PFSK-1 (cell line): ENCODE measurements at regions not wholly inside any gene's neighbourhood (a gene's known extent, or its start where the extent isn't known, plus 50 kb on each side); places are given as distances from the start of the nearest gene placed in this dataset.

Experiments used
- FOXP2 ChIP-seq: optimal IDR thresholded peaks from 2 replicates; pipeline ENCODE3; 2011; ENCODE audit warnings: borderline replicate concordance, control low read depth, inconsistent platforms; ENCODE audit not compliant: insufficient read depth; ENCODE audit errors: extremely low read length, extremely low read depth
- POLR2AphosphoS5 ChIP-seq: IDR thresholded peaks from 2 replicates; pipeline ENCODE4 v1.6.1; 2012; ENCODE audit warnings: low read depth, mild to moderate bottlenecking, control low read depth, low read length, moderate library complexity
- SIN3A ChIP-seq: IDR thresholded peaks from 2 replicates; pipeline ENCODE4 v1.6.1; 2012; ENCODE audit warnings: mild to moderate bottlenecking, low read length, moderate library complexity, borderline replicate concordance; ENCODE audit not compliant: insufficient read depth
- TAF1 ChIP-seq: IDR thresholded peaks from 2 replicates; pipeline ENCODE4 v1.6.1; 2012; ENCODE audit warnings: low read length, control low read depth, borderline replicate concordance; ENCODE audit not compliant: insufficient read depth
- TF ChIP-seq, protein P1 (sequence below), 2 experiments: IDR thresholded peaks; 2 replicates each; pipeline versions ENCODE4 v1.6.1 to v1.8.0; 2011 to 2012; ENCODE audit warnings: low read depth in 2 of 2, low read length in 2 of 2, control low read depth in 1 of 2, inconsistent platforms in 1 of 2, mild to moderate bottlenecking in 1 of 2, moderate library complexity in 1 of 2; ENCODE audit not compliant: insufficient read depth in 1 of 2

DNA sequence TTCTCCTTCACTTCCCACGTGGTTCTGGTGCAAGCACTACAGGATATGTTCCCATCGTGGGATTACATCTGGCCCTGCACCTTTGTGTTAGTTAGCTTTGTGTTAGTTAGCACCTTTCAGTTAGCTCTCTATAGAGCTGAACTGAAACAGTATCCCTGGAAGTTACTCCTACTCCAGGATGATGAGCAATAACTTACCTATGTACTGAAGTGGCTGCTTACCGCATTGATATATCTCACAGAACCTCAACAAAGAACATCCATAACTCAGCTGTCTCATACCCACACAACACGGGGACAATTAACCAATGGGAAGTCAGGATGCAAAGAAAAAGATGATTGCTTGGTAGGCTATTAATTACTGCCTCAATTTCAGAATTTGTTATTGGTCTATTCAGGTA, 146.6 kb downstream of the ASCL4 start:
- TF ChIP-seq POLR2AphosphoS5 (no peak), FOXP2 (no peak), TAF1 (no peak), SIN3A (no peak)
- TF ChIP-seq, protein P1, sequence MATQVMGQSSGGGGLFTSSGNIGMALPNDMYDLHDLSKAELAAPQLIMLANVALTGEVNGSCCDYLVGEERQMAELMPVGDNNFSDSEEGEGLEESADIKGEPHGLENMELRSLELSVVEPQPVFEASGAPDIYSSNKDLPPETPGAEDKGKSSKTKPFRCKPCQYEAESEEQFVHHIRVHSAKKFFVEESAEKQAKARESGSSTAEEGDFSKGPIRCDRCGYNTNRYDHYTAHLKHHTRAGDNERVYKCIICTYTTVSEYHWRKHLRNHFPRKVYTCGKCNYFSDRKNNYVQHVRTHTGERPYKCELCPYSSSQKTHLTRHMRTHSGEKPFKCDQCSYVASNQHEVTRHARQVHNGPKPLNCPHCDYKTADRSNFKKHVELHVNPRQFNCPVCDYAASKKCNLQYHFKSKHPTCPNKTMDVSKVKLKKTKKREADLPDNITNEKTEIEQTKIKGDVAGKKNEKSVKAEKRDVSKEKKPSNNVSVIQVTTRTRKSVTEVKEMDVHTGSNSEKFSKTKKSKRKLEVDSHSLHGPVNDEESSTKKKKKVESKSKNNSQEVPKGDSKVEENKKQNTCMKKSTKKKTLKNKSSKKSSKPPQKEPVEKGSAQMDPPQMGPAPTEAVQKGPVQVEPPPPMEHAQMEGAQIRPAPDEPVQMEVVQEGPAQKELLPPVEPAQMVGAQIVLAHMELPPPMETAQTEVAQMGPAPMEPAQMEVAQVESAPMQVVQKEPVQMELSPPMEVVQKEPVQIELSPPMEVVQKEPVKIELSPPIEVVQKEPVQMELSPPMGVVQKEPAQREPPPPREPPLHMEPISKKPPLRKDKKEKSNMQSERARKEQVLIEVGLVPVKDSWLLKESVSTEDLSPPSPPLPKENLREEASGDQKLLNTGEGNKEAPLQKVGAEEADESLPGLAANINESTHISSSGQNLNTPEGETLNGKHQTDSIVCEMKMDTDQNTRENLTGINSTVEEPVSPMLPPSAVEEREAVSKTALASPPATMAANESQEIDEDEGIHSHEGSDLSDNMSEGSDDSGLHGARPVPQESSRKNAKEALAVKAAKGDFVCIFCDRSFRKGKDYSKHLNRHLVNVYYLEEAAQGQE (IDR thresholded peaks at IDR 0.05; ENCODE audit: insufficient read depth in 1 of 2, low read depth in 2 of 2, low read length in 2 of 2), result no peak

DNA sequence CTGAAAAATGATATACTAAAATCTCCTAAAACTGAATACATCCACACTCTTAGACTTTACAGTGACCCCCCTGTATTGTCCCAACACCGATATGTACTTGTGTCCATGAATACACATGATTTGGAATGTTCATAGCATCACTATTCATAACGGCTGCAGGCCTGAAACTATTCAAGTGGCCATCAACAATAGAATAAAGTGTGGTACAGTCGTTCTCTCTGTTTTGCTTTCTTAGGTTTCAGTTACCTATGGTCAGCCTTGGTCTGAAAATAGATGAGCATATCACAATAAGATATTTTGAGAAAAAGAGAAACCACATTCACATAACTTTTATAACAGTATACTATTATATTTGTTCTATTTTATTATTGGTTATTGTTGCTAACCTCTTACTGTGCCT, 150.6 kb downstream of the ASCL4 start:
- TF ChIP-seq TAF1 (no peak), FOXP2 (no peak), SIN3A (no peak), POLR2AphosphoS5 (no peak)
- TF ChIP-seq, protein P1 (IDR thresholded peaks at IDR 0.05; ENCODE audit: insufficient read depth in 1 of 2, low read depth in 2 of 2, low read length in 2 of 2), result no peak

DNA sequence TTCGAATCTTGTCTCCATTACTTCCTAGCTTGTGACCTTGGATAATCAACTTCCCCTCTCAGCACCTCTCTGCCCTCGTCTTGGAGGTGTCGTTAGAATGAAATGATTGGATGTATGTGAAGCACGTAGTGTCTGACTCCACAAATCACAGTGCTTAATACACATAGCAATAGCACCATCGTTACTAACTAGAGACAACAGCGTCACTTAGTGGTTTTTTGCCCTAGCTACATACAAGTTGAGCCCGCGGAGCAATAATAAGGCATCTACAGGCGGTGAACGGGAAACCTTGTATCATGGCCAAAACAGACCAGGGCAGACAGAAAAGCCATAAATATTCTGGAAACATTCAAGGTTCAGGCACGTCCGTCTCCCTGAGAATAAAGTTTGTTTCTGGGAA, 154.9 kb downstream of the ASCL4 start:
- TF ChIP-seq POLR2AphosphoS5 (no peak), TAF1 (no peak), FOXP2 (no peak), SIN3A (no peak)
- TF ChIP-seq, protein P1 (IDR thresholded peaks at IDR 0.05; ENCODE audit: insufficient read depth in 1 of 2, low read depth in 2 of 2, low read length in 2 of 2), result no peak

DNA sequence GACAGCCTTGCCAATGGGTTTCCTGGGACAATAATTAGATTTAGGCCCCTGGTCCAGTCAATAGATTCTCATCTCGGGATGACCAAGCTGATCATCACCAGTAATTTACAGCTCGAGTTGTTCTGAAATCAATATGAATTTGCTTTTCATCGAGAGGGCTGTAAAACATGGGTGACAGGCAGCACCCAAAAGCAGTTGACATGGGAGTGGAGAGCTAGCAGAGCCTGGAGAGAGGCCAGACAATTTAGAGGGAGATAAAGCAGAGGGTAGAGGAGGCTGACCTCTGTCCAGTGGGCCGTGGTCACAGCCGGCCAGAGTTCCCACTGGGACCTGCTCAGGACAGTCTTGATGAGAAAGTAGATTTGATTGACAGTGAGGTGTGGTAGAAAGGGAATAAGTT, 157.3 kb downstream of the ASCL4 start:
- TF ChIP-seq, protein P1 (IDR thresholded peaks at IDR 0.05; ENCODE audit: insufficient read depth in 1 of 2, low read depth in 2 of 2, low read length in 2 of 2), result no peak
- TF ChIP-seq POLR2AphosphoS5 (no peak), SIN3A (no peak), FOXP2 (no peak), TAF1 (no peak)

DNA sequence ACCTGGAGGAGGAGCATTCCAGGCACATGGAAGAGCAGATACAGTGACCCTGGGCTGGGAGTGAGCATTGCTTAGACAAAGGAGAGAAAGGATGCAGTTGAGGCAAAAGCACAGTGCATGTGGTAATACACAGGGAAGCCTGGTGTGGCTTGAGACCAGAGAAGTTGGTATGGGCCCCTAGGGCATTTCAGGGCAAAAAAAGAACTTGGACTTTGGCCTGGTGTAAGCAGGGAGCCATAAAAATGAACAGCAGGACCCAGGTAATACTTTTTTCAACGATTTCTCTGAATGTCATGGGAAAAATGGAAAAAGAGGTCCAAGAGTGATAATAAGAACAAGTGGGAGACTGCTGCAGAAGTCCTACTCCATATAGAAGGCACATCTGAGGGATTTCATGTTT, 163.9 kb downstream of the ASCL4 start:
- TF ChIP-seq SIN3A (no peak), FOXP2 (no peak), TAF1 (no peak), POLR2AphosphoS5 (no peak)
- TF ChIP-seq, protein P1 (IDR thresholded peaks at IDR 0.05; ENCODE audit: insufficient read depth in 1 of 2, low read depth in 2 of 2, low read length in 2 of 2), result no peak
